Neutrophil (primary cell): ENCODE measurements at regions not wholly inside any gene's neighbourhood (a gene's known extent, or its start where the extent isn't known, plus 50 kb on each side); places are given as distances from the start of the nearest gene placed in this dataset.

Experiments used
- H3K27ac ChIP-seq: fragments of 200-600 bp; sonication (generic); 2 replicates; pipeline ENCODE4 v1.5.1; 2016; ENCODE audit warnings: mild to moderate bottlenecking, moderate library complexity
- H3K27me3 ChIP-seq: fragments of 200-600 bp; sonication (generic); 2 replicates; pipeline ENCODE4 v1.6.0; 2016; ENCODE audit warnings: mild to moderate bottlenecking
- H3K36me3 ChIP-seq: fragments of 200-600 bp; sonication (generic); 2 replicates; pipeline ENCODE4 v1.5.1; 2017
- H3K4me1 ChIP-seq, 2 experiments: fragments of 200-600 bp in 1 of 2; sonication (generic) in 1 of 2; 1 replicate in 1 of 2; 2 replicates in 1 of 2; pipeline versions ENCODE4 v1.5.1 to v1.6.1; 2013 to 2016; ENCODE audit warnings: low read depth in 1 of 2, low read length in 1 of 2, mild to moderate bottlenecking in 1 of 2, moderate library complexity in 1 of 2; ENCODE audit not compliant: control insufficient read depth in 1 of 2, insufficient read depth in 1 of 2
- H3K4me3 ChIP-seq, 2 experiments: fragments of 200-600 bp in 1 of 2; sonication (generic) in 1 of 2; 1 replicate in 1 of 2; 2 replicates in 1 of 2; pipeline ENCODE4 v1.5.1; 2013 to 2016; ENCODE audit warnings: low read depth in 1 of 2, low read length in 1 of 2, mild to moderate bottlenecking in 1 of 2, moderate library complexity in 1 of 2
- H3K9me3 ChIP-seq: fragments of 200-600 bp; sonication (generic); 2 replicates; pipeline ENCODE4 v1.5.1; 2016
- CTCF ChIP-seq: fragments of 200-600 bp; sonication (generic); IDR thresholded peaks from 2 replicates; pipeline ENCODE4 v1.5.1; 2016; ENCODE audit warnings: antibody characterized with exemption

DNA sequence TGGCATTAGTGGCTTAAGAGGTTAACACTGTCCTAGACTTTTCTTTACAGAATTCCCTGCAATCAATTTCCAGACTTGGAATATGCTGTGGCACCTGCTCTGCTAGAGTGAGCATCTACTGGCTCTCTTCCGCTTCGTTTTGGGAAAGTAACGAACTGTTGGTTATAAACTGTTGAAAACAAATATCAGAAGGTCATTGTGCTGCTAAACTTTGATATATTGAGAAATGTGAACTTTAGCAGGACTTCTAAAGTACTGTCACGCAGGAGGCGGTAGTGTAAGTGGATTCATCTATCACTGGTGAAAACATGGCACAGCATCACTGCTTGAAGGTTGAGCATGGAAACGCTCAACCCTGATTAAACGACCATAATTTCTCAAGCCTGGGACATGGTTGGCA, 348.9 kb downstream of the FLRT2 start:
- no peak overlapping the region for H3K4me3 ChIP-seq

GRCh38 chr14:85873006-85873405, 343.1 kb downstream of the FLRT2 start:
- TF ChIP-seq CTCF: no peak
- no peaks in the 10 kb centered on the region for H3K4me1 ChIP-seq
- no peaks in the 10 kb centered on the region for H3K9me3 ChIP-seq
- no peaks in the 10 kb centered on the region for H3K36me3 ChIP-seq
- no peaks in the 10 kb centered on the region for H3K27me3 ChIP-seq
- no peak overlapping the region for H3K27ac ChIP-seq
- H3K4me3 ChIP-seq: no peak overlapping the region

More for the DNA sequence above, 348.9 kb downstream of the FLRT2 start:
- no peaks in the 10 kb centered on the region for H3K27me3 ChIP-seq
- H3K36me3 ChIP-seq: no peaks in the 10 kb centered on the region
- no peaks in the 10 kb centered on the region for H3K4me1 ChIP-seq
- no peak for TF ChIP-seq CTCF
- H3K27ac ChIP-seq: no peak overlapping the region
- no peaks in the 10 kb centered on the region for H3K9me3 ChIP-seq

GRCh38 chr14:85867450-85867849, 337.5 kb downstream of the FLRT2 start:
- H3K36me3 ChIP-seq: no peaks in the 10 kb centered on the region
- H3K4me3 ChIP-seq: no peak overlapping the region
- no peak for TF ChIP-seq CTCF
- no peaks in the 10 kb centered on the region for H3K27me3 ChIP-seq
- H3K27ac ChIP-seq: no peak overlapping the region
- no peaks in the 10 kb centered on the region for H3K9me3 ChIP-seq
- H3K4me1 ChIP-seq: no peaks in the 10 kb centered on the region

DNA sequence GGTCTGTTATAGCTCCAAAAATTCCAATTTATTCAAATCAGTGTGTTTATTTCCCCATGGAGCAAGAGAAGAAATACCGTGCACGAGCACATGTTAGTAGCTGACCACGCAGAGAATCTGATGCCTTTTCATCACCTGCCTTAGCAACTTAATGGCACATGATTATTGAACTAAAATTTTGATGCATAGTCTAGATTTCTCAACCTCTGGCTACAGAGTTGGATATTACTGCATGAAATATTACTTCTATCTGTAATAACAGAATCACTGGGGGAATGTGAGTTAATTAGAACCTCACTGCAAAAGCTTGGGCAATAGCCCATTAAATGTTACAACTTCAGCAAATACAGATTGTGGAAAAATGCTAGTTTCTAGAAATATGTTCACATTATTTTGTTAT, 335.8 kb downstream of the FLRT2 start:
- Histone ChIP-seq H3K36me3 (no peaks in the 10 kb centered on the region), H3K4me1 (no peaks in the 10 kb centered on the region), H3K4me3 (no peak overlapping the region), H3K9me3 (no peaks in the 10 kb centered on the region), H3K27me3 (no peaks in the 10 kb centered on the region), H3K27ac (no peak overlapping the region)
- TF ChIP-seq CTCF: no peak

DNA sequence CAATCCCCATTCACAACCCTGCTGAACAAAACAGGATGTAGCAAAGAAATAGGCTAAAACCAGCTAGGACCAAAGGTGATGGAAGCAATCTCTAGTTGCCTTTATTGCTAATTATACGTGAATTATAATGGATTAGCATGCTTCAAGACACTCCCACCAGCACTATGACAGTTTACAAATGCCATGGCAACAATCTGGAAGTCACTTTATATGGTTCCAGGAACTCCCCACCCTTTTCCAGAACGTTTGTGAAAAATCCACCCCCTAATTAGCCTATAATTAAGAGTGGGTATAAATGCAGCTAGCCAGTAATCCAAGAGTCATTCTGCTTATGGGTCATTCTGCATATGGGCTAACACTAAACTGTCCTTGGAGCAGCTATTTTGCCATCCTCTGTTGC, 328.7 kb downstream of the FLRT2 start:
- H3K27me3 ChIP-seq: no peaks in the 10 kb centered on the region
- H3K4me1 ChIP-seq: no peaks in the 10 kb centered on the region
- no peaks in the 10 kb centered on the region for H3K36me3 ChIP-seq
- TF ChIP-seq CTCF: no peak
- no peak overlapping the region for H3K4me3 ChIP-seq
- H3K27ac ChIP-seq: no peak overlapping the region
- H3K9me3 ChIP-seq: no peaks in the 10 kb centered on the region

DNA sequence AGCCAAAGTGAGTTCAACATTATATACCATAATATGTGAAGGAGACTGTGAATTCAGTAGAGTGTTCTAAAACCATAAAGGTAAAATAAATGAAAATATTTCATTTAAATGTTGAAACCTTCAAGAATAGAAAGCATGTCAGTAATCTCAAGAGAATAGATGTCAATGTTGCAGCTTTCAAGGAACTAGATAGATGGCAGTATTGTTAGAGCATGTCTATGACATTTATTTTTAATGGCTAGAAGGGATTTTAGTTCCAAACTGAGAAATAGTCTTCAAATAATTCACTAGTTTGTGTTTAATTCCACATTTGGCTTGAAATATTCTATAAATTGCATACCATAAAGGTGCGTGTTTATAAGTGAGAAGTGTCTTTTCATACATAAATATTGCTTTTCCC, 326.5 kb downstream of the FLRT2 start:
- H3K27me3 ChIP-seq: no peaks in the 10 kb centered on the region

More for the DNA sequence above, 326.5 kb downstream of the FLRT2 start:
- Histone ChIP-seq H3K9me3 (no peaks in the 10 kb centered on the region), H3K36me3 (no peaks in the 10 kb centered on the region), H3K27ac (no peak overlapping the region), H3K4me1 (peaks cover 0 to 8% of the 10 kb centered on the region in 2 experiments), H3K4me3 (no peak overlapping the region)
- TF ChIP-seq CTCF: no peak
